HG03457 (cell line): ENCODE measurements at regions not wholly inside any gene's neighbourhood (a gene's known extent, or its start where the extent isn't known, plus 50 kb on each side); places are given as distances from the start of the nearest gene placed in this dataset.

Experiments
- ATAC-seq: cut with Tn5 transposase; IDR thresholded peaks from one replicate; pipeline ENCODE4 v1.9.1; 2021; ENCODE audit warnings: moderate number of reproducible peaks; ENCODE audit not compliant: unreplicated experiment

DNA sequence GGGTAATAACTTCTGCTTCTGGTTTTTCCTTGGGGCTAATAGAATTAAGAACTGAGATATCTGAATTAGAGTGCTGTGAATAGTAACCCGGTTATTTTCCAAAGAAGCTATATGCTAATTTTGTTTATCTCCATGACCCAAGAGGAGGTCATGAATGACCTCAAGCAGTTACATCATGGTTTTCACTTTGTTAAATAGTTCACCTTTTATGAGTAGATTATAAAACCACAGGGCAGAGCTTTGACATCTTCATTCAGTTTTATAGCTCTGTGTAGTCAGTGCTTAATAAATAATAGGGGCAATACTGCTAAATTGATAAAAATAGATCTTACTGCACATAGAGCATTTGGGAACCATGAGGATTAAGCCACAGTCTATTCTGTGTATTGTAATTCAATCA, 462.2 kb downstream of the LRIG3 start:
- no peak for ATAC-seq

DNA sequence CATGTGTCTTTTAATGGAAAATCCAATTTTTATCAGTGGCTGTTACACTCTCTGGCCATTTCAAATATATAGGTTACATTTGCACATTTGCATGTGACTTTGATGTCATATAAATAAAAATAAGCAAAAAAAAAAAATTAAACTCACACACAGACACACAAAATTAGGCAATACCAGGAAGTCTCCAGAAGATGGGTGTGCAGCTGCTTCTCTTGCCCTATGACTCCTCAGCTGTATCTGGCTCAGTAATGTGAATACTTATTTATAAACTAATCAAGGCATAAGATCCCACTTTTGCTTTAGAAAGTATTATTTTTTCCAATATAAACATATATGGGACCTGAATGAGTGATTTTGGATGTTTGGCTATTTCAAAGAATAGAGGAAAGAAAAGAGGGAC, 461.1 kb downstream of the LRIG3 start:
- ATAC-seq, result no peak

- no peak for ATAC-seq
Measured at GRCh38 chr12:58463051-58463450, 457.3 kb downstream of the LRIG3 start.

DNA sequence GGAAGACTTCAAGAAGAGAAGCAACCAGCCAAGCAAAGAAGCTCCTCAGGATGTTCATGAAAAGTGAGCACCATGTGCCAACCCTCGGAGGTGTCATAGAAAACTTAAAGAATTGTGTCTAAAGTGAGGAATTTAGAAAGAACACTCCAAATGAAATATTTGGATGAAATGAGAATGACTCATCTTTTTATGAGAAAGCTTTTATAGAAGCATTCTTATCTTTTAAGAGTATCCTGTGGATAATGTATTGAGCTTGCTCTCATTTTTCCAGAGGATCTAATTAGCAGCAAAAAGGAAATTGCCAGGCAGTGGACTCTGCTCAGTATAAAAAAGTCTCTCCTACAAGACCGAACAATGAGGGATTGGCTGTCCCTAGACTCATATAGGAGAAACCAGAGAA, 454.9 kb downstream of the LRIG3 start:
- ATAC-seq, result no peak

GRCh38 chr12:58470266-58471010, 449.9 kb downstream of the LRIG3 start:
- no peak for ATAC-seq

- ATAC-seq, result no peak
Measured at GRCh38 chr12:58479401-58479800, 440.9 kb downstream of the LRIG3 start.

- no peak for ATAC-seq
Measured at GRCh38 chr12:58481811-58482210, 438.5 kb downstream of the LRIG3 start.

- ATAC-seq, result no peak
Measured at GRCh38 chr12:58487255-58487654, 433.0 kb downstream of the LRIG3 start.

DNA sequence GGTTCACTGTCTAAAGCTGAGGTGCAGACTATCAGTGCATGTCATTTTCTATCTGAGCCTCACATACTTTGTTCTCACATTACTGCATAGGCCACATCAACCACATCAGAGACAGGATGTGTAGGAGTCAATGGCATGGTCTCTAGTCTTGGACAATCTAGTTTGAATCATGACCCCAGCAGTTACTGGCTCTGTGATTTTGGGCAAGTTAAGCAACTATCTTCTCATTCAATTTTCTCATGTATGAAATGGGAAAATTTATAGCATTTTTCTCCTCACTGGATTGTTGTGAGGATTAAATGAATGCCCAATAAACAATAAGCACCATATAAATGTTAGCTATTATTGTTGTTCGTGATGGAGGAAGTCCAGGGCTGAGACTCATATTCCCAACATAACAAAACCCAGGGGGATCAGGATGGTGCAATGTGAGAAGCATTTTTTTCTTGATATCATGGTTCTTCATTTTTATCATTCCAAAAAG, 432.6 kb downstream of the LRIG3 start:
- ATAC-seq, result no peak

GRCh38 chr12:58489394-58489793, 430.9 kb downstream of the LRIG3 start:
- ATAC-seq, result no peak

DNA sequence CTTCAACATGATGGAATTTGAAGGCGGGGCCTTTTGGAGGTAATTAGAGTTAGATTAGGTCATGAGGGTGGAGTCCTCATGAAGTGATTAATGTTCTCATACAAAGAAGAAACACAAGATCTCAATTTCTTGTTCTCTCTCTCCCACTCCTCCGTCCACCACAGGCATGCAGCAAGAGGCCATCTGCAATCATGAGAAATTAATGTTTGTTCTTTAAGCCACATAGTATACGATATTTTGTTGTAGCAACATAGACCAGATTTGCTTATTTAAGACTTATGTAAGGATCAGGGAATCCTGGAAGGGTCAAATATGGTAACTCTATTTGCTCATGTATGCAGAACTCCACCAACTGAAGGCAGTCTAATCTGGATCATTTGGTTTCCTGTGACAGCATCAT, 429.0 kb downstream of the LRIG3 start:
- no peak for ATAC-seq

GRCh38 chr12:58496411-58497190, 423.7 kb downstream of the LRIG3 start:
- no peak for ATAC-seq

DNA sequence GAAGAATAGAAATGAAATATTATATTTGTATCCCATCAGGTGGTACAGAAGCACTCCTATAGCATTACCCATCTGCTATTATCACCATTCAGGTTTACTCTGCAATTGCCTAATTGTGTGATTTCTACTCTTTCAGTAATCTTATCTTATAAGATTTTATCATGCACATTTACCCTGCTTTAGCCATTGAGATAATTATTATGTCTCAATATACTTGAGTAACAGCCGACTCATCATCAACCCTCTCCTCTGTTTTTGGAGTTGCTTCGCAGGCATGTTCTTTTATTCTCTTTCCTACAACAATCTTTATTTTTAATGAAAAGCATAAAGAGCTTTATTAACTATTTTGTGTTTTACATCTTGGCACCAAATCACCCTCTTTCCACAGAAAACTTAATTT, 419.9 kb downstream of the LRIG3 start:
- no peak for ATAC-seq

DNA sequence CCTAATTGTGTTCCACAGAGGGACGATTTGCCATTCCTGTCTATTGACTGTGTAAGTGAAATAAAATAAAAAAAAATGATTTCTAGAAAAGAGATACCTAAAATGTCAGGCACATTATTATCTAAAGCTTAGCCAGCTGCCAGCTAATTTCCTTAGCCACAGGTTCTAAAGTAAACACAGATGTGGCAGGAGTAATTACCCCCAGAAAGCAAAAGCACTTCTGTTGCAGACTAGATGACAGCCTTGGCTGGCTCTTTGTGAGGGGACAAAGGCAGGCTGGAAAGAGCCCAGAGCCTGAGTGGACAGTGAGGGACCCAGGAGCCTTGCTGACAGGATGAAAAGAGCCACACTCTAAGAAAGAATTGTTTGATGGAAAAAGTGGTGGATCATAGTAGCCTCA, 418.1 kb downstream of the LRIG3 start:
- no peak for ATAC-seq

DNA sequence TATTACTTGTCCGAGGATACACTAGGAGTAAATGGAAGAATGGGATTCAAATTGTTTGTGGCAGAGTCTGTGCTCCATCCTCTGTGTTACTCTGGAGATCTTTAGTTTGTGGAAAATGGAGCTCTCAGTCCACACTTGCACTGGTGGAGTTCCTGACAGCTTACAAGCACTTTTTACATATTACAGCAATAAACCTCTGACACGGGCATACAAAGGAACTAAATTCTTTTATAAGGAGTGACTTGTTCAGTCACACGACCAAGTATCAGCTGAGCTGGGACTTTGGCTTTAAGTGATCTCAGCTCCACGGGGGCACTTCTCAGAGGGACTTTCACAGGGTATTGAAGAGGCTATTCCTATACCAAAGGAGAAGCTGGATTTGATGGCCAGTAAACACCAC, 417.5 kb downstream of the LRIG3 start:
- ATAC-seq, result no peak

- no peak for ATAC-seq
Measured at GRCh38 chr12:58503731-58504130, 416.6 kb downstream of the LRIG3 start.

DNA sequence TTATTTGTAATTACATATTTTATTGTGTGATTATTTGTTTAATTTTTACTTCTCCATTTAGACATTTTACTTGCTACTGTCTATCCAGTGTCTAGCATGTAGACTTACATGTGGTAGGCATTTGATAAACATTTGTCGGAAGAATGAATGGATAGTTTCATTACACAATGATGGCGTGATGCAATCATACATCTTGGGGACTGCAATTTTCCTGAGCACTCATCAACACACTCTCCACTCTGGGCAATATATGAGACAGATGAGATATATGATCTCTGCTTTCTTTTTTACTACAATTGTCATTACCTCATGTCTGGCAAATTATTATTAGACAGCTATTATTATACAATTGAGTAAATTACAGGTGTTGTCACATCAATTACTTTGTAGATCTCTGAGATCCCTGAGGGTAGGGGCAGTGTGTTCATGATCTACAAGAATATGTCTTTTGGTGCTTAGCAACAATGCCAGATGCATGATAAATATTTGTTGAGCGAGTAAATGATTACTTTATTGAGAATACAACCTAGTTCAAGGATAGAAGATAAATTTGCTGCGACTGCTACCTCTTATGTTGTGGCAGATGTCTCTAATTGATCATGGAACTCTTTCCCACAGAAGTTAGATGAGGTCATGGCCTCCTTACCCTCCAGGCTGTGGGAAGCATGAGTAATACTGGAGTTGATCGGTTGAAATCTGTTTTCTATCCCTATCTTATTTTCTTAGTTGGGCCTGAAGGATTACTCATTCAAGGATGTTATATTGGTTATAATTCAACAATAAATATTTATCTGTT, 416.0 kb downstream of the LRIG3 start:
- ATAC-seq, result no peak

GRCh38 chr12:58509116-58509885, 411.0 kb downstream of the LRIG3 start:
- no peak for ATAC-seq

GRCh38 chr12:58513301-58513834, 406.9 kb downstream of the LRIG3 start:
- ATAC-seq, result no peak

DNA sequence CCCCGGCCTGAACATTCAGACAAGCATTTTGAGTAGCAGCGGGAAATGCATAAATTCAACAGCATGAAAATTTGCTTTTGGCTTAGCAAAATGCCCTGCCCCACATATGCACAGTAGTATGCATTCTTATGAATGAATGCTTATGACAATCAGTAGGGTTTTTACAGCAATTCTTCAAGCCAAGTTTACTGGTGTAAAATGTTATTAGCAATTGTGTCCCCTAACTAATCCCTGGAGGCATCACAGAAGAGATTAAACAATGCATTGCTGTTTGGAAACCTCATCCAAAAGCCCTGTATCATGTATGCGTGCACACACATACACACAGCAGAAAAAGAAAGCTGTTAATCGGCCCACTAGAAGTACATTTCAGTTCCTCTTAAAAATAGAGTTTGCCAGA, 406.5 kb downstream of the LRIG3 start:
- ATAC-seq, result no peak

GRCh38 chr12:58519839-58520238, 400.5 kb downstream of the LRIG3 start:
- ATAC-seq, result no peak
